Sigmoid colon (tissue), 6 donors: ENCODE measurements at regions not wholly inside any gene's neighbourhood (a gene's known extent, or its start where the extent isn't known, plus 50 kb on each side); places are given as distances from the start of the nearest gene placed in this dataset.
"Not testable (repeated sequence)": the region's sequence is repeated elsewhere in the genome, so short reads cannot be mapped to it uniquely, and the experiment has no call there.

Experiments
- DNase-seq: peaks from one replicate; pipeline ENCODE4 v3.0.0-alpha.2; 2019
- H3K27ac ChIP-seq, 4 donors: fragments of 200-600 bp; sonication (generic); one replicate each; pipeline ENCODE4 v1.5.1; 2016 to 2019; ENCODE audit warnings: mild to moderate bottlenecking in 1 of 4
- H3K27me3 ChIP-seq, 3 donors: fragments of 200-600 bp; sonication (generic); one replicate each; pipeline ENCODE4 v1.5.1; 2019; ENCODE audit warnings: mild to moderate bottlenecking in 1 of 3
- H3K36me3 ChIP-seq, 4 donors: fragments of 200-600 bp; sonication (generic); one replicate each; pipeline ENCODE4 v1.5.1; 2016 to 2019
- H3K4me1 ChIP-seq, 4 donors: fragments of 200-600 bp; sonication (generic); one replicate each; pipeline ENCODE4 v1.5.1; 2017 to 2019
- H3K4me3 ChIP-seq, 4 donors: fragments of 200-600 bp; sonication (generic); one replicate each; pipeline ENCODE4 v1.5.1; 2017 to 2019; ENCODE audit warnings: mild to moderate bottlenecking in 2 of 4, moderate library complexity in 1 of 4
- H3K9me3 ChIP-seq, 4 donors: fragments of 200-600 bp in 3 of 4; sonication (generic) in 3 of 4; one replicate each; pipeline versions ENCODE4 v1.5.1 to v1.6.1; 2013 to 2019
- CTCF ChIP-seq, 4 experiments: fragments of 450-650 bp in 3 of 4; fragments of 200-600 bp in 1 of 4; IDR thresholded peaks; one replicate each; pipeline ENCODE4 v1.5.1; 2016 to 2019; ENCODE audit warnings: antibody characterized with exemption in 4 of 4, mild to moderate bottlenecking in 3 of 4, moderate library complexity in 2 of 4
- EP300 ChIP-seq, 4 donors: sonication (generic); formaldehyde crosslinking; IDR thresholded peaks; one replicate each; pipeline ENCODE4 v1.6.1; 2017; ENCODE audit warnings: antibody characterized with exemption in 4 of 4
- POLR2A ChIP-seq, 2 donors: fragments of 450-650 bp; IDR thresholded peaks; one replicate each; pipeline ENCODE4 v1.6.1; 2016; ENCODE audit warnings: antibody characterized with exemption in 2 of 2, mild to moderate bottlenecking in 2 of 2, moderate library complexity in 2 of 2
- POLR2AphosphoS5 ChIP-seq, 4 donors: sonication (generic); formaldehyde crosslinking; IDR thresholded peaks; one replicate each; pipeline ENCODE4 v1.6.1; 2017; ENCODE audit warnings: antibody characterized with exemption in 4 of 4
- WGBS, 2 donors: extraction: QIAGEN DNeasy Blood & Tissue Kit; methylation state at CpG; one replicate each; pipeline ENCODE4 v1.1.7; 2013; 5-methylcytosine and 5-hydroxymethylcytosine counted together
- intact Hi-C: fragments of 100-400 bp; cut with DNase I; formaldehyde crosslinking; loops from one replicate; pipeline ENCODE4 v1.15.1; 2023
- donor health status: healthy with polysubstance abuse.
- donor health status: healthy.

GRCh38 chr16:7866144-7866543 is 533.5 kb downstream of the RBFOX1 start:
- Histone ChIP-seq H3K27ac (no peak overlapping the region), H3K4me3 (no peak overlapping the region), H3K27me3 (no peaks in the 10 kb centered on the region), H3K9me3 (no peaks in the 10 kb centered on the region), H3K36me3 (no peaks in the 10 kb centered on the region), H3K4me1 (no peaks in the 10 kb centered on the region)
- 32 to 45% methylated on average over 4 of the region's 4 CpGs for WGBS, 2 donors
- no peak for TF ChIP-seq POLR2AphosphoS5 (IDR thresholded peaks at IDR 0.05)
- no peak for TF ChIP-seq POLR2A (IDR thresholded peaks at IDR 0.05)
- TF ChIP-seq EP300 (IDR thresholded peaks at IDR 0.05): no peak
- no peak for TF ChIP-seq CTCF (IDR thresholded peaks at IDR 0.05)
- intact Hi-C loops: no loop called here
- DNase-seq: no peak

DNA sequence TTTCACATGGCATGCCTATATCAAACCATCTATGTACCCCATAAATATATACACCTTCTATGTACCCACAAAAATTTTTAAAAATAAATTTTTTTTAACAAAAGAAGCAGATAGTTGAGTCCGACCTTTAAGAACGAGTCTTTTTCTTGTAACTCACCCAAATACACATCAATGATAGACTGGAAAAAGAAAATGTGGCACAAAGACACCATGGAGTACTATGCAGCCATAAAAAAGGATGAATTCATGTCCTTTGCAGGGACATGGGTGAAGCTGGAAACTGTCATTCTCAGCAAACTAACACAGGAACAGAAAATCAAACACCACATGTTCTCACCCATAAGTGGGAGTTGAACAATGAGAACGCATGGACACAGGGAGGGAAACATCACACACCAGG is 532.7 kb downstream of the RBFOX1 start:
- DNase-seq, H3K36me3 ChIP-seq, intact Hi-C loops, H3K4me3 ChIP-seq, H3K27me3 ChIP-seq, H3K4me1 ChIP-seq, H3K9me3 ChIP-seq, H3K27ac ChIP-seq: not testable (repeated sequence)
- WGBS, 2 donors: 51 to 60% methylated on average over 3 of the region's 3 CpGs

- no peak for TF ChIP-seq CTCF (IDR thresholded peaks at IDR 0.05)
- TF ChIP-seq POLR2AphosphoS5 (IDR thresholded peaks at IDR 0.05): no peak
- no peak for TF ChIP-seq EP300 (IDR thresholded peaks at IDR 0.05)
- TF ChIP-seq POLR2A (IDR thresholded peaks at IDR 0.05): no peak
- Histone ChIP-seq H3K9me3 (no peaks in the 10 kb centered on the region), H3K4me3 (no peak overlapping the region), H3K27me3 (no peaks in the 10 kb centered on the region), H3K27ac (no peak overlapping the region), H3K36me3 (no peaks in the 10 kb centered on the region), H3K4me1 (no peaks in the 10 kb centered on the region)
- WGBS, 2 donors: 60 to 84% methylated on average over 3 of the region's 3 CpGs
- intact Hi-C loops: no loop called here
- no peak for DNase-seq
Observed at GRCh38 chr16:7861891-7862582, 529.4 kb downstream of the RBFOX1 start.

DNA sequence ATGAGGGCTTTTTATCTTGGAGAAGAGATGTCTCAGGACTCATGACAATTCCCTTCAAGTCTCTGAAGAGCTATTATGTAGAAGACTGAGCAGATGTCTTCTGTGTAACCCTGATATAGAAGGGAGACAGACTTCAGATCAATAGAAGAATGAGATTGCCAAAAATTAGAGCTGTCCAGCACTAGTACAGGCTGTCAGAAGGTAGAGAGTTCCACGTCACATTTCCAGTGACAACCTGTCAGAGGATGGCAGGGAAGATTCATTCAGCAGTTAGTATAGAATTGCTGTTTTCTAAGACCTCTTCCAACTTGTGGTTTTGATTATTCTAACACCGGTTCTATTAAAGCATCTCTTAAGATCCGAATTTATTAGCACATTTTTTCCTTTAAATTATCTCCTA is 520.6 kb downstream of the RBFOX1 start:
- H3K9me3 ChIP-seq: no peaks in the 10 kb centered on the region
- H3K4me1 ChIP-seq: no peaks in the 10 kb centered on the region
- 56 to 63% methylated on average over 3 of the region's 3 CpGs for WGBS, 2 donors
- H3K27me3 ChIP-seq: no peaks in the 10 kb centered on the region
- TF ChIP-seq EP300 (IDR thresholded peaks at IDR 0.05) (no peak), POLR2AphosphoS5 (IDR thresholded peaks at IDR 0.05) (no peak), POLR2A (IDR thresholded peaks at IDR 0.05) (no peak), CTCF (IDR thresholded peaks at IDR 0.05) (no peak)
- H3K36me3 ChIP-seq: no peaks in the 10 kb centered on the region
- H3K27ac ChIP-seq: no peak overlapping the region
- intact Hi-C loops: no loop called here
- DNase-seq: no peak
- no peak overlapping the region for H3K4me3 ChIP-seq

DNA sequence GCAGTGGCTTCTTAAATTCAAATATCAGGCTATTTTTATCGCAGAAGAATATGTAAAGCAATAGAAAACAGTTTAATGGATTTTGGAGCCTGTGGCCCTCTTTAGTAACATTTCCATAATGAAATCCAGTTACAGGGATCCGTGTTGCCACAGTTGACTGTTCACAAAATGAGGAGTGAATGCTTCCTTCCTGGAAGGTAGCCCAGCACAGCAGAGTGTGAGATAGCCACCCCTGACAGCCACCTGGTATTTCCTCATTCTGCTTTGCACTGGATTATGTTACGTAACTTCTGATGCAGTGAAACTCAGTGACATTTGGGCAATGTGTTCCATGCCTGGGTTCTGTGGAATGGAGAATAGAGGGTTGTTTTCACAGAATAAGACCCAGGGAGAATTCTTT is 517.2 kb downstream of the RBFOX1 start:
- 47 to 74% methylated on average over 3 of the region's 3 CpGs for WGBS, 2 donors
- no peaks in the 10 kb centered on the region for H3K27me3 ChIP-seq
- H3K4me3 ChIP-seq: no peak overlapping the region
- no peaks in the 10 kb centered on the region for H3K4me1 ChIP-seq
- no peaks in the 10 kb centered on the region for H3K9me3 ChIP-seq
- H3K36me3 ChIP-seq: no peaks in the 10 kb centered on the region
- no peak for DNase-seq
- TF ChIP-seq EP300 (IDR thresholded peaks at IDR 0.05) (no peak), CTCF (IDR thresholded peaks at IDR 0.05) (no peak), POLR2A (IDR thresholded peaks at IDR 0.05) (no peak), POLR2AphosphoS5 (IDR thresholded peaks at IDR 0.05) (no peak)
- intact Hi-C loops: no loop called here
- H3K27ac ChIP-seq: no peak overlapping the region
